ENCODE measurements at regions not wholly inside any gene's neighbourhood (a gene's known extent, or its start where the extent isn't known, plus 50 kb on each side); places are given as distances from the start of the nearest gene placed in this dataset.
"Not testable (repeated sequence)": the region's sequence is repeated elsewhere in the genome, so short reads cannot be mapped to it uniquely, and the experiment has no call there.

- DNase-seq (ENCODE audit: low spot score), result no peak
- no peak for ATAC-seq
These were observed 99.8 kb upstream of the TEX13D start for GRCh38 chrX:124232523-124233201.

- ATAC-seq (no peak), DNase-seq (ENCODE audit: low spot score) (no peak)
These were observed 98.1 kb upstream of the TEX13D start for GRCh38 chrX:124234348-124234747.

- ATAC-seq, result no peak
These were observed 94.2 kb upstream of the TEX13D start for GRCh38 chrX:124238268-124238667.

GRCh38 chrX:124239324-124239723 lies 93.1 kb upstream of the TEX13D start:
- no peak for ATAC-seq
- DNase-seq (ENCODE audit: low spot score), result no peak

More at GRCh38 chrX:124238268-124238667, 94.2 kb upstream of the TEX13D start:
- no peak for DNase-seq (ENCODE audit: low spot score)

GRCh38 chrX:124239911-124240310 lies 92.5 kb upstream of the TEX13D start:
- ATAC-seq, result no peak
- no peak for DNase-seq (ENCODE audit: low spot score)

- ATAC-seq (no peak), DNase-seq (ENCODE audit: low spot score) (no peak)
These were observed 92.0 kb upstream of the TEX13D start for GRCh38 chrX:124240422-124240821.

- ATAC-seq (no peak), DNase-seq (ENCODE audit: low spot score) (no peak)
These were observed 90.3 kb upstream of the TEX13D start for GRCh38 chrX:124242131-124242530.

- ATAC-seq (no peak), DNase-seq (ENCODE audit: low spot score) (no peak)
These were observed 83.1 kb upstream of the TEX13D start for GRCh38 chrX:124249345-124249744.

GRCh38 chrX:124250835-124251437 lies 81.5 kb upstream of the TEX13D start:
- DNase-seq (ENCODE audit: low spot score) (no peak), ATAC-seq (no peak)

GRCh38 chrX:124254611-124255010 lies 77.8 kb upstream of the TEX13D start:
- DNase-seq (ENCODE audit: low spot score) (no peak), ATAC-seq (no peak)

- DNase-seq (ENCODE audit: low spot score) (no peak), ATAC-seq (no peak)
These were observed 76.2 kb upstream of the TEX13D start for GRCh38 chrX:124256216-124256615.

- ATAC-seq, result no peak
- DNase-seq (ENCODE audit: low spot score), result no peak
These were observed 75.7 kb upstream of the TEX13D start for GRCh38 chrX:124256629-124257380.

GRCh38 chrX:124257924-124258702 lies 74.3 kb upstream of the TEX13D start:
- no peak for DNase-seq (ENCODE audit: low spot score)
- no peak for ATAC-seq

GRCh38 chrX:124260845-124261244 lies 71.6 kb upstream of the TEX13D start:
- no peak for ATAC-seq
- no peak for DNase-seq (ENCODE audit: low spot score)

GRCh38 chrX:124263743-124264142 lies 68.7 kb upstream of the TEX13D start:
- no peak for ATAC-seq

GRCh38 chrX:124268099-124268498 lies 64.4 kb upstream of the TEX13D start:
- DNase-seq (ENCODE audit: low spot score), result no peak
- no peak for ATAC-seq

More at GRCh38 chrX:124263743-124264142, 68.7 kb upstream of the TEX13D start:
- DNase-seq (ENCODE audit: low spot score), result no peak

GRCh38 chrX:124269881-124270280 lies 62.6 kb upstream of the TEX13D start:
- DNase-seq (ENCODE audit: low spot score), result no peak
- ATAC-seq, result no peak

GRCh38 chrX:124271599-124271998 lies 60.9 kb upstream of the TEX13D start:
- not testable (repeated sequence) for DNase-seq (ENCODE audit: low spot score); ATAC-seq

GRCh38 chrX:124272370-124272982 lies 60.0 kb upstream of the TEX13D start:
- DNase-seq (ENCODE audit: low spot score) (no peak), ATAC-seq (no peak)

- ATAC-seq (no peak), DNase-seq (ENCODE audit: low spot score) (no peak)
These were observed 57.9 kb upstream of the TEX13D start for GRCh38 chrX:124274438-124275181.

All from left lobe of liver (tissue), 2 donors.